GM12892 (cell line): ENCODE measurements at regions not wholly inside any gene's neighbourhood (a gene's known extent, or its start where the extent isn't known, plus 50 kb on each side); places are given as distances from the start of the nearest gene placed in this dataset.

Source experiments
- DNase-seq: peaks from one replicate; pipeline ENCODE4 v3.0.0; 2011; ENCODE audit not compliant: insufficient read length
- FAIRE-seq: peaks from 2 replicates; lab custom pipeline; 2011; peaks lifted over from hg19 to GRCh38; lab: Jason Lieb, UNC
- POLR2A ChIP-seq: IDR thresholded peaks from 2 replicates; pipeline ENCODE4 v1.6.1; 2011; ENCODE audit warnings: low read depth, low read length, control low read depth
- POLR2AphosphoS5 ChIP-seq: IDR thresholded peaks from 2 replicates; pipeline ENCODE4 v1.6.1; 2011; ENCODE audit warnings: low read depth, low read length, control low read depth
- TAF1 ChIP-seq: IDR thresholded peaks from 2 replicates; pipeline ENCODE4 v1.6.1; 2011; ENCODE audit warnings: low read depth, mild to moderate bottlenecking, control low read depth, low read length, borderline replicate concordance

GRCh38 chr5:124289130-124289529 is 457.3 kb downstream of the ZNF608 start:
- DNase-seq (no peak), FAIRE-seq (no peak)
- TF ChIP-seq POLR2A (no peak), POLR2AphosphoS5 (no peak), TAF1 (no peak)

- DNase-seq: no peak
- TF ChIP-seq POLR2A: no peak
- TF ChIP-seq TAF1: no peak
- no peak for TF ChIP-seq POLR2AphosphoS5
- FAIRE-seq: no peak
These were observed 458.6 kb downstream of the ZNF608 start for GRCh38 chr5:124287813-124288212.

DNA sequence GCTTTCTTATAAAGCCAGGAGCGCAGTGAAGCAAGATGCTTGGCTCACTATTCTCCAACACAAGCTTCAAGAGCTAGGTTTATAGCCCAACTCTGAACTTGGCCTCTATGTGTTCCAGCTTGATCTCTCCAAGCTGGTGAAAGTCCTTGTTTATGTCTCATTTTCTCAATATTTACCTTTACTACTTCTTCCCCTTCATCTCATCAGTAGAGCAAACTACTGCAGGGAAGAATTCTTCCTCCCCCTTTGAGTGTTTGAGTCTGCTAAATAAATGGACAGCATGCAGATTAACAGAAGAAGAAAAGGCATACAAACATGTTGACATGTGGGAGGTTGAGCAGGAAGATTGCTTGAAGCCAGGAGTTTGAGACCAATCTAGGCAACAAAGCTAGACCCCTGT is 460.7 kb downstream of the ZNF608 start:
- FAIRE-seq (no peak), DNase-seq (no peak)
- no peak for TF ChIP-seq POLR2AphosphoS5
- no peak for TF ChIP-seq POLR2A
- TF ChIP-seq TAF1: no peak

DNA sequence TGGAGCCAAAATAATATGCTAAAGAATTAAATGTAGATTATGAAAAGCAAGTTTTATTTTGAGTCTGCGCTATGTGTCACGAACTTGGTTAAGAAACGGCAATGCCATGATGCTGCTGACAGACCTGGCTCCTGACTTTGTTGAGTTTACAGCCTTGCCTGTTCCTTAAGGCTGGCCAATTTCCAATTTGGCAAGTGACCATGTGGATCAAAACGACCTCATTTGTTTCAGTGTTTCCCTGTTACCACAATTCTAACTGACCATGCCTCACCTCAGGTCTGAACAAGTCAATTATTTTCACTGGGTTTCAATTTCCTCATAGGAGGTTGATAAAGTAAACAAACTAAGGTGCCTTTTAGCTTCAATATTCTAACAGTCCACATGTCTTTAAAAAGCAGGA is 461.4 kb downstream of the ZNF608 start:
- no peak for DNase-seq

DNA sequence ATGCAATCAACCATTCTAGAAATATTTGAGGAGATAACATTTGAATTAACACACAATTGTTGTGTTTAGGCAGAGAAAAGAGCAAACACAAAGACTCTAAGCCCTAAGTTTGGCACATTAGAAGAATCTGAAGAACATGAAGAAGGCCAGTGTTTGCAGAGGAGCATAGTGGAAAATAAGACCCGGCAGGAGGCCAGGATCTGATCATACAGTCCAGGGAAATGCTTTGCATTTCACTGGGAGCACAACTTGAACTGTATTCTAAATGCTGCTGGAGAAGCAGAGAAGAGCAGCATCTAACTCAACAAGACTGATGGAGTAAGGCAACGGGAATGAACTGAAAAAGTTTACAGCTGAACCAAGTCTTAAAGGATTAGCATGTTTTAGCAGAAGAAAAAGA is 463.4 kb downstream of the ZNF608 start:
- TF ChIP-seq POLR2A: no peak
- no peak for TF ChIP-seq POLR2AphosphoS5
- TF ChIP-seq TAF1: no peak
- FAIRE-seq (no peak), DNase-seq (no peak)

More for the DNA sequence above, 461.4 kb downstream of the ZNF608 start:
- no peak for FAIRE-seq
- TF ChIP-seq POLR2A: no peak
- TF ChIP-seq POLR2AphosphoS5: no peak
- no peak for TF ChIP-seq TAF1

DNA sequence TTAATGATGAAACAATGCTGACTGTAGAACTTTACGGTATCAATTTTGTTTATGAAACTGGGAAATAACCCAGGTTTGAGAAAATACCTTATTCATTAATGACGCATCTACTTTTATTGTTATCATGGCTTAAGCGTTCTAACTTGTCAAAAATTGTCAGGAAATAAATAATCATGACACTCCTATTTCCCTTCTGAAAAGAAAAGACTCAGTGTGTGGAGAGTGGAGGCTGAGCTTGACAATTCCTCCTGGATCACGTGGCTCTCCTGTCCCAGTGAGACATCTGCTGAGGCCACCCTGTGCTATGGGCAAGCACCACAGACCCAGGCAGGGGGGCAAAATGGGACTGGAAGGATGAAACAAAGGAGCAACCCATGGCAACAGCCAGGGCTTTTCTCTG is 466.4 kb downstream of the ZNF608 start:
- FAIRE-seq: no peak
- no peak for DNase-seq
- TF ChIP-seq POLR2A (no peak), TAF1 (no peak), POLR2AphosphoS5 (no peak)

DNA sequence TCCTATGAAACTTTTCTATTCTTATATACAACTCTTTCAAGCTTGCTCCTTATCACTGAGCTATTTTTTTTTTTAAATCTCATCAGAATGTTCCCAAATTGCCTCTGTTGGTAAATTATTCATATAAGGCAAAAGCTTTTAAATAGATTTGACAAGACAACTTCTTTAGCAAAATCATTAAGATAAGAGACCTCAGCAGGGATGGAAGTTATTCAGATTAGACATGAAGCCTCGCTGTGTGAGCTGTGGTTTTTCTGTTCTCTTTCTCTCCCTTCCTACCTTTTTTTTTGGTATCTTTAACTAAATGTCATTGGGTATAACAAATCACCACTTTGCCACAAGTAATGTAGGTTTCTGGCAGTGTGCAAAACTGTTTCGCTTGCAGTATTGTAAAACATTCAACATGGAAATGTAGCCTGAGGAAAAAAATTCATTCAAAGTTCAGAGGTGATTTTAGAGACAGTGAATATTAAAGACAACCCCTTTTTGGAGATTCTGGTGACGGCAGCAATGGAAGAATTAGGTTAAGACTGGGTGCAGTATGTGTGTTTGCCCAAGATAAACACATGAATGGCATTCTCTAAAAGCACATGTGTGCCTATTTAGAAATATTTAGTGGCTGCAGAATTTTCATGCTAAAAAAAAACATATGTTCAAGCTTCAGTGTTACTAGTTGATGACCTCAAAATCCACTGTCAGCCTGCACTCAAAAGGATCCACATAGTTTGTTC is 467.1 kb downstream of the ZNF608 start:
- no peak for DNase-seq
- TF ChIP-seq POLR2A (no peak), POLR2AphosphoS5 (no peak), TAF1 (no peak)
- FAIRE-seq: no peak

DNA sequence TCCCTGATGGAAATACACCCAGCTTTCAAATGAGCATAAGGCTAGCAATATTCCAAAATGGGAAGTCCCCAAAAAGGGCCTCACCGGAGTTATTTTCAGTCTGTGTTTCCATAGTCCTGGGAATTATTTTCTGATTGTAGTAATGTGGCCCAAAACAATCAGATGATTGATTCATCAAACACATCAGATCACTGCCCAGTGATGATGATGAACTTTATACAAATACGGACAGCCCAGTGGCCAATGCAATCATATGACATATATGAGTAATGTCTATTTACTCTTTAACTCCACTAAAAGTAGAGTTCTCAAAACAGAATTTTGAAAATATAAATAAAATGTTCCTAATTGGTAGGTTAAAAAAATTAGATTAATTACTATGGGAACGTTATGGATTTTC is 467.8 kb downstream of the ZNF608 start:
- no peak for TF ChIP-seq POLR2AphosphoS5
- TF ChIP-seq POLR2A: no peak
- no peak for TF ChIP-seq TAF1
- FAIRE-seq (no peak), DNase-seq (no peak)

- DNase-seq: no peak
- FAIRE-seq: no peak
- TF ChIP-seq TAF1: no peak
- no peak for TF ChIP-seq POLR2AphosphoS5
- no peak for TF ChIP-seq POLR2A
These were observed 468.5 kb downstream of the ZNF608 start for GRCh38 chr5:124277767-124278545.

DNA sequence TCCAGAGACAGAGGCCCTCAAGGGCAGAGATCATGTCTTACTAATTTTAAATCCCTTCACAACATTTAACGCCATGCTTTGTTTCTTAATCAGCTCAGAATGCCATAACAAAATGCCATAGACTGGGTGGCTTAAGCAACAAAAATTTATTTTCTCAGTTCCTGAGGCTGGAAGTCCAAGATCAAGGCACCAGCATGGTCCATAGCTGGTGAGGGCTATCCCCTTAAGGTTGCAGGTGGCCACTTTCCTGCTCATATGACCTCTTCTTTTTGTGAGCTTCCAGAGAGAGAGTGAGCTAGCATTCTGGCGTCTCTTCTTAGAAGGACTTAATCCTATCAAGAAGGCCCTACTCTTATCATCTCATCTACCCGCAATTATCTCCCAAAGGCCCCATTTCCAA is 470.3 kb downstream of the ZNF608 start:
- DNase-seq: no peak
- FAIRE-seq: no peak
- TF ChIP-seq POLR2A (no peak), TAF1 (no peak), POLR2AphosphoS5 (no peak)

GRCh38 chr5:124274949-124275348 is 471.5 kb downstream of the ZNF608 start:
- FAIRE-seq: no peak
- DNase-seq: no peak
- no peak for TF ChIP-seq POLR2AphosphoS5
- no peak for TF ChIP-seq POLR2A
- TF ChIP-seq TAF1: no peak

DNA sequence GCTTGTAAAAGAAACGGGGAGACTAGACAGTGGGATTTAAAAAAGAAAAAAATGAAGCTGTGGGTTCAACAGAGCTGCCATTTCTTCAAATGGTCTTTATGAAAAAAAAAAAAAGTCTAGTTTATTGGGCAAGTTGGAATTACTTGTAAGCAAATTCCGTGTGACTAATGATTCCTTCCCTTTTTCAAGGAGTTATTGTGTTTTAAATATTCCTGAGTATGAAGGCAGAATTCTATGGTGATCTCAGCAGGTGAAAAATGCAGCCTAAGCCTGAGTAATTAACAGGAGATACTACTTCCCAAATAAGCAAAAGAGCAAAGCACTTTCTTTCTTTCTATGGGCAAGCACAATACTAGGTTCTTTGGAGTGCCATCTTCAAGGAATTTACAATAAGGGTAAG is 481.9 kb downstream of the ZNF608 start:
- FAIRE-seq (no peak), DNase-seq (no peak)
- no peak for TF ChIP-seq POLR2A
- no peak for TF ChIP-seq TAF1
- no peak for TF ChIP-seq POLR2AphosphoS5
